KBM-7 (cell line): ENCODE measurements at regions not wholly inside any gene's neighbourhood (a gene's known extent, or its start where the extent isn't known, plus 50 kb on each side); places are given as distances from the start of the nearest gene placed in this dataset.
"Not testable (repeated sequence)": the region's sequence is repeated elsewhere in the genome, so short reads cannot be mapped to it uniquely, and the experiment has no call there.

Source experiments
- DNase-seq: peaks from one replicate; pipeline ENCODE4 v3.0.0-alpha.2; 2015
- in situ Hi-C: fragments of 300-500 bp; cut with MboI; formaldehyde crosslinking; loops from 2 replicates; pipeline ENCODE4 v1.14.3; 2020; ENCODE audit warnings: low sequenced_read_pairs, low pct_unique_long_range_greater_than_20kb, mixed read lengths

- DNase-seq = no peak
- in situ Hi-C loops = no loop called here
Observed at GRCh38 chr2:12543076-12543977, 173.4 kb upstream of the TRIB2 start.

DNA sequence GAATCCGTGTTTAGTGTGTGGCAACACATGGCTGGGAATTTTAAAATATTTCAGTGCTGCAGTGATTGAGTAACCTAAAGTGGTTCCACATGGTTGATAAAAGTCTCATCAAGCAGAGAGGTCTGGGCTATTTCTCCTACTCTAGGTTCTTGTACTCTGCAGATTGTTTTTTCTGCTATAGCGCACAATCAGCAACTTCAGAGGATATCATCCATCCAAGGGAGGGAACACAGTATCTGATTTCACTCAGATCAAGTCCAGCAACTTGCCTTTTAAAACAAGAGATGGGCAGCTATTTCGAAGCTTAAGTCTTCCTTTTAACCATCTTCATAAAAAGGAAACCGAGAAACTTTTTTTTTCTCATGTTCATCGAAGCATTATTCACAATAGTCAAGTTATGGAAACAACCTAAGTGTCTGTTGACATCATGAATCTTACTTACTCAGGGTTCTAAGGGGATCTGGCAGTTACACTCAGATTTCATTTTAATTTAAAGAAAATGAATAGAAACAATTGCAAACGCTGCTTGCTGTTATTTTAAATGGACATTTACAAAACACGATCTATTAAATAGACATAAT is 172.7 kb upstream of the TRIB2 start:
- DNase-seq = no peak
- in situ Hi-C loops = no loop called here

DNA sequence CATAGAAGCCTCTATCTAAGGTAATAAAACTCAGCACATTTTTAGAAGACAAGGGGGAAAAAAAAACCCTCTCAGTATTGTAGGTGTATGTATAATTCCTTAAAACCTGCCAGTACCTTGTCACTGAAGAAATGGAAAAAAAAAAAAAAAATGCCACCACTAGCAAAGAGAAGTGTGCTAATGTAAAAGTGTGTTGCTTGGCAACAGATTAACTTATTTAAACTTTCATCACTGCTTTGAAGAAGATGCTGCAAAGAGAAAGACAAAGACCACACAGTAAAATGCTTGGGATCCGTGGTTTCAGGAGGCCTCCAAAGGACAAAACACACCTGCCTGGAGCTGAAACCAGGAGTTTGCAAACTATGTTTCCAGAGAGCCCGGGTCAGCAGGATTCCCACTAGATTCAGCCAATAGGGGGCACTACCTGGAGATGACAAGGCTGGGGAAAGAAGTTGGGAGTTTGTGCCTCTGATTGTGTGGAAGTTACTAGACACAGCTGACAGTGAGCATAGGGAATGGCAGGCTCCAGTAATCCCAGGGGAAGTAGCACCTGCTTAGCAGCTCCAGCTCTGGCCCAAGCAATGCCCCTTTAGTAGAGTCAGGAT is 169.1 kb upstream of the TRIB2 start:
- in situ Hi-C loops = no loop called here
- DNase-seq = no peak

DNA sequence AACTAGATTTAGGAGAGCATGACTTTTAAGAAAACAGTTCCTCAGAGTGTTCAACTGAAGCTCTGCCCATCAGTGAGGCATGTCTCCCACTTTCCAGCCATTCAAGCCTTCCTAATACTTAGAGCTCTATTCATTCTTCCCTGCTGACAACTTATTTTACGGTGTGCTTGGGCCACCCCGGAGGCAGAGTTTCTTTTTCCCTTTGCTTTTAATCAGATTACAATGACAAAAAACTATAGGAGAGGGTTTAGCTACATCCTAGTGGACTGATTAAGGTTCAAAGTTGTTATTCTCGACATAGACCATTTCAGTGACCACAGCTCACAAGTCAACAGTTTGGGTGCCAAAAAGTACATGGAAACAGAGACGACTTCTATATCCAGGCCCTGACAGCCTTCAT is 167.8 kb upstream of the TRIB2 start:
- in situ Hi-C loops = no loop called here
- DNase-seq = no peak

- DNase-seq = no peak
- in situ Hi-C loops = no loop called here
Observed at GRCh38 chr2:12549641-12550040, 167.1 kb upstream of the TRIB2 start.

- DNase-seq = no peak
- in situ Hi-C loops = no loop called here
Observed at GRCh38 chr2:12552092-12552491, 164.6 kb upstream of the TRIB2 start.

- no peak for DNase-seq
- in situ Hi-C loops = no loop called here
Observed at GRCh38 chr2:12554224-12555011, 162.3 kb upstream of the TRIB2 start.

- DNase-seq = no peak
- in situ Hi-C loops = no loop called here
Observed at GRCh38 chr2:12555012-12555645, 161.6 kb upstream of the TRIB2 start.

DNA sequence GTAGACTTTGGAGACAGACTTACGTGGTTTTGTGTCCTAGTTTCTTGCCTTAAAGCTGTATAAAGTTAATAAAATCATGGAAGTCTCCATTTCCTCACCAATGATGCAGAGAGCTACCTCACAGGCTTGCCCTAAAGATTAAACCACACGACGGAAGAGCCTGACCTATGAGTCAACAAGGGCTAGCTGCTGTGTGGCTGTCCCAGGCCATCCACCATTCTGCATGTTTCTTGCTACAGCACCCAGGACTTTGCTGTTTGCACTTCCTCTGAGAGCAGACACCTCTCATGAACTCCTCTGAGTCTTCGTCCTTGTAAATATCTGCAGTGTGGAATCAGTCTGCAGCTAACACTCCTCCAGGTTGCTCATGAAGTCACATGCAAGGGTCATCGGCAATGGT is 160.0 kb upstream of the TRIB2 start:
- no peak for DNase-seq
- in situ Hi-C loops = no loop called here

DNA sequence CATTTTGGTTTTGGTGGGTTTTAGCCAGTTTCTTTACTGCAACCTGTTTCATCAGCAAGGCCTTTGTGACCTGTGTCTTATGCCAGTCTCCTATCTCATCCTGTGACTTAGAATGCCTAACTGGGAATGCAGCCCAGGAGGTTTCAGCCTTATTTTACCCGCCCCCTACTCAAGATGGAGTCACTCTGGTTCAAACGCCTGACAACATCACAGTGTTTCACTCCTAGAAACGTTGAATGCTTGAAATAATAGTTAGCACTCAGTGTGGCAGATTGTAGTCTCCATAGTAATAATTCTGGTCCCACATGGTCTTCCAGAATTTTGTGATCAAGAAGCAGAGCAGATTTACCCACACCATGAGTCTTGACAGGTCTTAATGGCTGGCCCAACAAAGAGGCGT is 159.0 kb upstream of the TRIB2 start:
- in situ Hi-C loops = no loop called here

GRCh38 chr2:12558519-12558918 is 158.2 kb upstream of the TRIB2 start:
- in situ Hi-C loops = no loop called here
- DNase-seq = no peak

More for the DNA sequence above, 159.0 kb upstream of the TRIB2 start:
- DNase-seq = no peak

GRCh38 chr2:12560618-12561017 is 156.1 kb upstream of the TRIB2 start:
- in situ Hi-C loops = no loop called here

GRCh38 chr2:12567411-12567810 is 149.3 kb upstream of the TRIB2 start:
- DNase-seq = no peak
- in situ Hi-C loops = no loop called here

More at GRCh38 chr2:12560618-12561017, 156.1 kb upstream of the TRIB2 start:
- no peak for DNase-seq

GRCh38 chr2:12569510-12569909 is 147.2 kb upstream of the TRIB2 start:
- in situ Hi-C loops = not testable (repeated sequence)

DNA sequence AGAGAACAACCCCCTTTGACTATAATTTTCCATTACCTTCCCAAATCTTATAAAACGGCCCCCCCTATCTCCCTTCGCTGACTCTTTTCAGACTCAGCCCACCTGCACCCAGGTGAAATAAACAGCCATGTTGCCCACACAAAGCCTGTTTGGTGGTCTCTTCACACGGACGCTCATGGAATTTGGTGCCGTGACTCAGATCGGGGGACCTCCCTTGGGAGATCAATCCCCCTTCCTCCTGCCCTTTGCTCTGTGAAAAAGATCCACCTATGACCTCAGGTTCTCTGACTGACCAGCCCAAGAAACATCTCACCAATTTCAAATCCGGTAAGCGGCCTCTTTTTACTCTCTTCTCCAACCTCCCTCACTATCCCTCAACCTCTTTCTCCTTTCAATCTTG is 146.8 kb upstream of the TRIB2 start:
- in situ Hi-C loops, DNase-seq: not testable (repeated sequence)

More at GRCh38 chr2:12569510-12569909, 147.2 kb upstream of the TRIB2 start:
- DNase-seq = not testable (repeated sequence)

- in situ Hi-C loops = no loop called here
- DNase-seq = no peak
Observed at GRCh38 chr2:12577091-12577490, 139.6 kb upstream of the TRIB2 start.

- DNase-seq = no peak
- in situ Hi-C loops = no loop called here
Observed at GRCh38 chr2:12577567-12578253, 139.0 kb upstream of the TRIB2 start.

DNA sequence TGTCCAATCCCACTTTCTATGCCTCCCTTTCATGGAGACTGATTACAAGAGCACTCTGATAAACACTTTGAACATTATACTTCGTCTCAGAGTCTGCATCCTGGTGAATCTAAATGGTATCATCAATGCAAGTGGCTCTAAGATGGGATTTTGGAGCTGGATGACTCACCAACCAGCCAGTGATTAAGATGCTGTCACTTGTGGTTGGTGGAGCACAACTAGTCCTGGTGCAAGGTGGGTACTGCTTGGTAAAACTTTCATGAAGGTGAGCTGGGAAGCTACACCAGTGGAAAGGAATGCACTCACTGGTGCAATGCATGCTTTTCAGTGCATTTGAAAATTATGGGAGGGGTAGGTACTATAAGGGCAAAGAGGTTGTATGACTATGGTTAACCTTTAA is 137.7 kb upstream of the TRIB2 start:
- in situ Hi-C loops = no loop called here
- DNase-seq = no peak

GRCh38 chr2:12584338-12584737 is 132.4 kb upstream of the TRIB2 start:
- in situ Hi-C loops = no loop called here
- no peak for DNase-seq
